ENCODE measurements at regions not wholly inside any gene's neighbourhood (a gene's known extent, or its start where the extent isn't known, plus 50 kb on each side); places are given as distances from the start of the nearest gene placed in this dataset.

- CTCF ChIA-PET: no interaction called here
- POLR2A ChIA-PET: no interaction called here
- DNase-seq (ENCODE audit: extremely low spot score): no peak
- TF ChIP-seq NFRKB (IDR thresholded peaks at IDR 0.05) (no peak), L3MBTL2 (conservative IDR thresholded peaks at IDR 0.05) (no peak), HDGF (IDR thresholded peaks at IDR 0.05; ENCODE audit: borderline replicate concordance) (no peak), SP1 (IDR thresholded peaks at IDR 0.05) (no peak), FOXM1 (IDR thresholded peaks at IDR 0.05; ENCODE audit: borderline replicate concordance) (no peak), PKNOX1 (IDR thresholded peaks at IDR 0.05) (no peak), ZNF384 (IDR thresholded peaks at IDR 0.05) (no peak), LEF1 (IDR thresholded peaks at IDR 0.05; ENCODE audit: borderline replicate concordance) (no peak), CTBP1 (IDR thresholded peaks at IDR 0.05; ENCODE audit: borderline replicate concordance) (no peak), ARNT (IDR thresholded peaks at IDR 0.05) (no peak), BHLHE40 (IDR thresholded peaks at IDR 0.05; ENCODE audit: borderline replicate concordance) (no peak), FOXK2 (IDR thresholded peaks at IDR 0.05) (no peak), ELF4 (IDR thresholded peaks at IDR 0.05) (no peak), TARDBP (IDR thresholded peaks at IDR 0.05) (no peak), FOXA1 (IDR thresholded peaks at IDR 0.05) (no peak), SUZ12 (IDR thresholded peaks at IDR 0.05) (no peak)
Observed at GRCh38 chr2:220151341-220151740, 523.9 kb downstream of the SLC4A3 start.

GRCh38 chr2:220152281-220152935, 525.0 kb downstream of the SLC4A3 start:
- DNase-seq (ENCODE audit: extremely low spot score): no peak
- ChIA-PET POLR2A (no interaction called here), CTCF (no interaction called here)
- no peak for TF ChIP-seq ARNT (IDR thresholded peaks at IDR 0.05)
- TF ChIP-seq SP1 (IDR thresholded peaks at IDR 0.05): no peak
- no peak for TF ChIP-seq NFRKB (IDR thresholded peaks at IDR 0.05)
- no peak for TF ChIP-seq SUZ12 (IDR thresholded peaks at IDR 0.05)
- no peak for TF ChIP-seq FOXA1 (IDR thresholded peaks at IDR 0.05)
- no peak for TF ChIP-seq PKNOX1 (IDR thresholded peaks at IDR 0.05)
- no peak for TF ChIP-seq BHLHE40 (IDR thresholded peaks at IDR 0.05; ENCODE audit: borderline replicate concordance)
- no peak for TF ChIP-seq L3MBTL2 (conservative IDR thresholded peaks at IDR 0.05)
- no peak for TF ChIP-seq CTBP1 (IDR thresholded peaks at IDR 0.05; ENCODE audit: borderline replicate concordance)
- TF ChIP-seq FOXM1 (IDR thresholded peaks at IDR 0.05; ENCODE audit: borderline replicate concordance): no peak
- TF ChIP-seq TARDBP (IDR thresholded peaks at IDR 0.05): no peak
- TF ChIP-seq LEF1 (IDR thresholded peaks at IDR 0.05; ENCODE audit: borderline replicate concordance): no peak
- TF ChIP-seq ELF4 (IDR thresholded peaks at IDR 0.05): no peak
- no peak for TF ChIP-seq FOXK2 (IDR thresholded peaks at IDR 0.05)
- TF ChIP-seq ZNF384 (IDR thresholded peaks at IDR 0.05): no peak
- no peak for TF ChIP-seq HDGF (IDR thresholded peaks at IDR 0.05; ENCODE audit: borderline replicate concordance)

- ChIA-PET POLR2A (no interaction called here), CTCF (no interaction called here)
- TF ChIP-seq ELF4 (IDR thresholded peaks at IDR 0.05) (no peak), BHLHE40 (IDR thresholded peaks at IDR 0.05; ENCODE audit: borderline replicate concordance) (no peak), ZNF384 (IDR thresholded peaks at IDR 0.05) (no peak), FOXK2 (IDR thresholded peaks at IDR 0.05) (no peak), HDGF (IDR thresholded peaks at IDR 0.05; ENCODE audit: borderline replicate concordance) (no peak), CTBP1 (IDR thresholded peaks at IDR 0.05; ENCODE audit: borderline replicate concordance) (no peak), ARNT (IDR thresholded peaks at IDR 0.05) (no peak), L3MBTL2 (conservative IDR thresholded peaks at IDR 0.05) (no peak), LEF1 (IDR thresholded peaks at IDR 0.05; ENCODE audit: borderline replicate concordance) (no peak), SP1 (IDR thresholded peaks at IDR 0.05) (no peak), PKNOX1 (IDR thresholded peaks at IDR 0.05) (no peak), FOXA1 (IDR thresholded peaks at IDR 0.05) (no peak), SUZ12 (IDR thresholded peaks at IDR 0.05) (no peak)
- DNase-seq (ENCODE audit: extremely low spot score): no peak
Observed at GRCh38 chr2:220153118-220153517, 525.7 kb downstream of the SLC4A3 start.

- POLR2A ChIA-PET: no interaction called here
- no peak for DNase-seq (ENCODE audit: extremely low spot score)
- TF ChIP-seq ELF4 (IDR thresholded peaks at IDR 0.05): no peak
- no peak for TF ChIP-seq FOXM1 (IDR thresholded peaks at IDR 0.05; ENCODE audit: borderline replicate concordance)
- no peak for TF ChIP-seq SUZ12 (IDR thresholded peaks at IDR 0.05)
- no peak for TF ChIP-seq LEF1 (IDR thresholded peaks at IDR 0.05; ENCODE audit: borderline replicate concordance)
- TF ChIP-seq L3MBTL2 (conservative IDR thresholded peaks at IDR 0.05): no peak
- no peak for TF ChIP-seq FOXK2 (IDR thresholded peaks at IDR 0.05)
- TF ChIP-seq FOXA1 (IDR thresholded peaks at IDR 0.05): no peak
- peak; percentile 68 for TF ChIP-seq ZNF384 (IDR thresholded peaks at IDR 0.05)
- TF ChIP-seq CTBP1 (IDR thresholded peaks at IDR 0.05; ENCODE audit: borderline replicate concordance): no peak
- no peak for TF ChIP-seq HDGF (IDR thresholded peaks at IDR 0.05; ENCODE audit: borderline replicate concordance)
- peak; percentile 86 for TF ChIP-seq PKNOX1 (IDR thresholded peaks at IDR 0.05)
- TF ChIP-seq ARNT (IDR thresholded peaks at IDR 0.05): no peak
- CTCF ChIA-PET: interaction anchor here (0.6 kb wide), 2 partner anchors 9 to 370 kb away, joined by 3 read pairs; no protein-coding TSS in a partner anchor
Observed at GRCh38 chr2:220154304-220154703, 526.9 kb downstream of the SLC4A3 start.

GRCh38 chr2:220157312-220157711, 529.9 kb downstream of the SLC4A3 start:
- ChIA-PET CTCF (no interaction called here), POLR2A (no interaction called here)
- no peak for DNase-seq (ENCODE audit: extremely low spot score)
- TF ChIP-seq PKNOX1 (IDR thresholded peaks at IDR 0.05) (no peak), LEF1 (IDR thresholded peaks at IDR 0.05; ENCODE audit: borderline replicate concordance) (no peak), FOXM1 (IDR thresholded peaks at IDR 0.05; ENCODE audit: borderline replicate concordance) (no peak), BHLHE40 (IDR thresholded peaks at IDR 0.05; ENCODE audit: borderline replicate concordance) (no peak)

Measured in HEK293T (cell line).